HFFc6 (cell line): ENCODE measurements at regions not wholly inside any gene's neighbourhood (a gene's known extent, or its start where the extent isn't known, plus 50 kb on each side); places are given as distances from the start of the nearest gene placed in this dataset.
"Not testable (repeated sequence)": the region's sequence is repeated elsewhere in the genome, so short reads cannot be mapped to it uniquely, and the experiment has no call there.

Source experiments
- DNase-seq: peaks from one replicate; pipeline ENCODE4 v3.0.0-alpha.2; 2018
- H3K27ac Mint-ChIP-seq: 2 replicates; pipeline ENCODE4 v1.8.0; 2020; ENCODE audit warnings: mild to moderate bottlenecking, mixed read lengths
- H3K27me3 Mint-ChIP-seq: 2 replicates; pipeline ENCODE4 v1.8.0; 2021; ENCODE audit warnings: mild to moderate bottlenecking, moderate library complexity, mixed read lengths; ENCODE audit not compliant: insufficient read depth
- H3K36me3 Mint-ChIP-seq: 2 replicates; pipeline ENCODE4 v1.8.0; 2021; ENCODE audit warnings: low read depth, mixed read lengths
- H3K4me1 Mint-ChIP-seq: 2 replicates; pipeline ENCODE4 v1.8.0; 2020; ENCODE audit warnings: low read depth, mixed read lengths
- H3K4me3 Mint-ChIP-seq: 2 replicates; pipeline ENCODE4 v1.8.0; 2020; ENCODE audit warnings: mild to moderate bottlenecking, moderate library complexity, mixed read lengths
- H3K9me3 Mint-ChIP-seq: 2 replicates; pipeline ENCODE4 v1.8.0; 2020; ENCODE audit warnings: mild to moderate bottlenecking, mixed read lengths
- CTCF ChIP-seq: fragments of 200-600 bp; sonication (generic); IDR thresholded peaks from 2 replicates; pipeline ENCODE4 v1.5.0; 2021; ENCODE audit warnings: antibody characterized with exemption, mild to moderate bottlenecking

DNA sequence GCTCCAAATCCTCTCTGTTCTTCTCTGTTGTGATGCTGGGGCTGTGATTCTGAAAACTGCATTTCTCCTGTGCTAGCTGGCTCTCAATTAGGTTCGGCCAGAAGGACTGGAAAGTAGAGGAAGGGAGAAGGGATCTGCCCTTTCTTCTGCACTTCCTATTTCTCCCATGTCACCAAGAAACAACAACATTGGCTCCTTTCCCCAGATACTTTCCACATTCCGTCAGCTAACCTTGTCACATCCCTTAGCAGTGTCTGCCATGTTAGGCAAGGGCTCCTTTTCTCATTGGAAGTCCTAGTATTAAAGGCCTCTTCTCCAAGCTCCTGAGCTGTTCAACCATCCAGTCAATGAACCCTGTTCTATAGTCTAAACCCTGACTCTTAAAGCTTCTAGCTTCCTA is 171.1 kb downstream of the ZNF621 start:
- no peak for DNase-seq
- peaks cover 28% of the 10 kb centered on the region for H3K9me3 Mint-ChIP-seq
- 0 out of 2 replicates have a peak, but pooled peaks cover 1% of the 10 kb centered on the region for H3K27me3 Mint-ChIP-seq
- no peak overlapping the region for H3K4me3 Mint-ChIP-seq
- peaks cover 4% of the 10 kb centered on the region; the same call in 1 of the 2 replicates for H3K36me3 Mint-ChIP-seq
- no peak for TF ChIP-seq CTCF
- no peak overlapping the region for H3K27ac Mint-ChIP-seq
- no peaks in the 10 kb centered on the region for H3K4me1 Mint-ChIP-seq

GRCh38 chr3:40698611-40699010 is 173.9 kb downstream of the ZNF621 start:
- DNase-seq, H3K4me3 Mint-ChIP-seq, H3K36me3 Mint-ChIP-seq, H3K27me3 Mint-ChIP-seq, H3K27ac Mint-ChIP-seq, H3K4me1 Mint-ChIP-seq: not testable (repeated sequence)
- H3K9me3 Mint-ChIP-seq = peaks cover 39% of the 10 kb centered on the region

DNA sequence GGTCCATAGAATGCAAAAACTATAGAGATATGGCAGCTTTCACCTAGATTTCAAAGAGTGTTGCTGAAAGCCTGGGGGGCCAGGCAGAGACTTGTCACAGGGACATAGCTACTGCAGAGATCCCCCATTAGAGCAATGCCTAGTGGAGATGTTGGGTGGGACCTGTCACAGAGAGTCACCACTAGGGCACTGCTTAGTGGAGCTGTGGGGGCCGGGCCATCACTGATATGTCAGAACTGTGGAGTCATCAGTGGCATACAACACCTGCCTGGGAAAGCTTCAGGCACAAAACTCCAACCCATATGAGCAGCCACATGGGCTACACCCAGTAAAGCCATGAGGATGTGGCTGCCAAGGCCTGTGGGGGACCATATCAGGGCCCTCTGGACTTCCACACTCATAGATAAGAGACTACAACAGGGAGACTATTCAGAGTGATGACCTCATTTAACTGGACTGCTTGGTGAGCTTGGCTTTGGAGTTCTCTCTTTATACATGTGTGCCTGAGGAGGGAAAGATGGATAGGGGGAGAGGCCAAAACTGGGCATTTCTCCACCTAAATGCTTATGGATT is 176.3 kb downstream of the ZNF621 start:
- Mint-ChIP-seq H3K27ac (no peak overlapping the region), H3K27me3 (0 out of 2 replicates have a peak, but pooled peaks cover 3% of the 10 kb centered on the region), H3K4me3 (no peak overlapping the region), H3K36me3 (peaks cover 4% of the 10 kb centered on the region; the same call in 1 of the 2 replicates), H3K9me3 (peaks cover 54% of the 10 kb centered on the region), H3K4me1 (no peaks in the 10 kb centered on the region)
- no peak for TF ChIP-seq CTCF
- DNase-seq = no peak

- H3K36me3 Mint-ChIP-seq = peaks cover 2% of the 10 kb centered on the region; the same call in 1 of the 2 replicates
- 0 out of 2 replicates have a peak, but pooled peaks cover 2% of the 10 kb centered on the region for H3K27me3 Mint-ChIP-seq
- no peak overlapping the region for H3K4me3 Mint-ChIP-seq
- H3K4me1 Mint-ChIP-seq = no peaks in the 10 kb centered on the region
- TF ChIP-seq CTCF = no peak
- no peak overlapping the region for H3K27ac Mint-ChIP-seq
- peaks cover 68% of the 10 kb centered on the region for H3K9me3 Mint-ChIP-seq
- DNase-seq = no peak
Measured at GRCh38 chr3:40704224-40704623, 179.5 kb downstream of the ZNF621 start.

GRCh38 chr3:40705663-40706062 is 180.9 kb downstream of the ZNF621 start:
- no peak for TF ChIP-seq CTCF
- H3K9me3 Mint-ChIP-seq = peaks cover 59% of the 10 kb centered on the region
- H3K27me3 Mint-ChIP-seq = 0 out of 2 replicates have a peak, but pooled peaks cover 2% of the 10 kb centered on the region
- no peak for DNase-seq
- H3K4me3 Mint-ChIP-seq = no peak overlapping the region
- H3K4me1 Mint-ChIP-seq = no peaks in the 10 kb centered on the region
- H3K36me3 Mint-ChIP-seq = no peaks in the 10 kb centered on the region
- H3K27ac Mint-ChIP-seq = no peak overlapping the region

DNA sequence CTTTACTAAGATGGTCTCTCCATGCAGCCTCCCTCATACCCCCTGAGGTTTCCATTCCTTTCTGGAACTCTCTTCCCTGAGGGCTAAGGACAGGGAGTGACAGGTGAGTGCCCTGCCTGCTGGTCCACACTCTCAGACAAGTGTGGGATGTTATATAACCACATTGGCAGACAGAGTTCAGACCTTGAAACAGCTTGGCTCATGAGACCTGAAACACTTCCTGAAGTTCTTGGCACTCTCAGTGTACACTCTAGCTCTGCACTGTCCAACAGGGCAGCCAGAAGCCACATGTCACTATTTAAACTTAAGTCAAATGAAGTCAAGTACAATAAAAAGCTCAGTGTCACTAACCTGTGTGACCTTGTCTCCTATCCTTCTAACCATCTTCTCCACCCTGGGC is 188.5 kb downstream of the ZNF621 start:
- no peak for DNase-seq
- no peaks in the 10 kb centered on the region for H3K4me1 Mint-ChIP-seq
- no peak for TF ChIP-seq CTCF
- peaks cover 4% of the 10 kb centered on the region; the same call in 1 of the 2 replicates for H3K36me3 Mint-ChIP-seq
- H3K27me3 Mint-ChIP-seq = no peaks in the 10 kb centered on the region; the same call in 1 of the 2 replicates
- H3K27ac Mint-ChIP-seq = no peak overlapping the region
- peaks cover 65% of the 10 kb centered on the region for H3K9me3 Mint-ChIP-seq
- H3K4me3 Mint-ChIP-seq = no peak overlapping the region
